ENCODE measurements at regions not wholly inside any gene's neighbourhood (a gene's known extent, or its start where the extent isn't known, plus 50 kb on each side); places are given as distances from the start of the nearest gene placed in this dataset.

DNA sequence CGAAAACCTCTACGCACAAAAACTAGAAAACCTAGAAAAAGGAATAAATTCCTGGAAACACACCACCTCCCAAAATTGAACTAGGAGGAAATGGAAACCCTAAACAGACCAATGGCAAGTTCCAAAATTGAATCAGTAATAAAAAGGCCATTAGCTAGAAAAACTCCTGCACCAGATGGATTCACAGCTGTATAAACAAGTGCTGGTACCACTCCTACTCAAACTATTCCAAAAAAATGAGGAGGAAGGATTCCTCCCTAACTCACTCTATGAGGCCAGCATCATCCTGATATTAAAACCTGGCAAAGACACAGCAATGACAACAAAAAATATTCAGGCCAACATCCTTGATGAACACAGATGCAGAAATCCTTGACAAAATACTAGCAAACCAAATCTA is 228.2 kb downstream of the CHRM2 start:
- TF ChIP-seq JUND (IDR thresholded peaks at IDR 0.05; ENCODE audit: low read depth), result no peak
- in situ Hi-C loops (cut with HindIII; ENCODE audit: low pct_unique_long_range_greater_than_20kb, low sequenced_read_pairs), result no loop called here
- no peak for DNase-seq (ENCODE audit: low read depth in 1 of 2, low spot score in 1 of 2)

DNA sequence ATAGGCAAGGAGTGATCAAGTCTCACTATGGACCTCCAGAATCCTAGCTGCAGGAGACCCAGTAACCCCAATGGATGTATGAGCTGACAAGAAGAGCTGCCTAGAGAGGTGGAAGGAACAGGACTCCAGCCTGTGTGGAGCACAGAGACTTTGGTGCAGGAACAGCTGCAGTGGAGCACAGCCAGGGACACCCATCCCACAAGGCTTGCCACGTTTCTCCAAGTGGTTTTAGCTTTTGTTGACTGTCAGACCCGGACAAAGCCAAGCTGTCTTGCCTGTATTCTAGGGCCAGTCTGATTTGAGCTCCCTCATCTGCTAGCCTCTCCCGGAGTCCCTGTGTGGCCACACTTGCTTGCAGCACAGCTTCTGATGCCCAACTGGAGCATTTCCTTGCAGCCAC is 224.7 kb downstream of the CHRM2 start:
- DNase-seq (ENCODE audit: low read depth in 1 of 2, low spot score in 1 of 2), result no peak
- TF ChIP-seq JUND (IDR thresholded peaks at IDR 0.05; ENCODE audit: low read depth), result no peak
- in situ Hi-C loops (cut with HindIII; ENCODE audit: low pct_unique_long_range_greater_than_20kb, low sequenced_read_pairs), result no loop called here

DNA sequence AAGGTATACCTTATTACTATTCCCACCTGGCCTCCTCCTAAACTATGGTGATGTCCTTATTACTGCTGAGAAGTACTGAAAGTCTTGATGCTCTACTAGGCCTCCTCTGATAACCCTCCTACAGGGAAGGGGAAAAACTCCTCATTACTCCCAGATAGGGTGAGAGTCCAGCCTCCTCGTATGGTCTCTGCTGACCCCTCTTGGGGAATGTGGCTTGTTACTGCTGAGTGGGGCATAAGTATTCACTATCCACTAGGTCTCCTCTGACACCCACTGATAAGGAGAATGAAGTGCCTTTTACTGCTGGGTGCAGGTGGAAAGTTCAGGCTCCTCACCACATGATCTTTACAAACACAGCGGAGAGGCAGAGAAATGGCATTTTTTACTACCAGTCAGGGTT is 222.9 kb downstream of the CHRM2 start:
- in situ Hi-C loops (cut with HindIII; ENCODE audit: low pct_unique_long_range_greater_than_20kb, low sequenced_read_pairs), result no loop called here
- TF ChIP-seq JUND (IDR thresholded peaks at IDR 0.05; ENCODE audit: low read depth), result no peak
- peak in 1 of 2 experiments; percentile 2 for DNase-seq (ENCODE audit: low read depth in 1 of 2, low spot score in 1 of 2)

DNA sequence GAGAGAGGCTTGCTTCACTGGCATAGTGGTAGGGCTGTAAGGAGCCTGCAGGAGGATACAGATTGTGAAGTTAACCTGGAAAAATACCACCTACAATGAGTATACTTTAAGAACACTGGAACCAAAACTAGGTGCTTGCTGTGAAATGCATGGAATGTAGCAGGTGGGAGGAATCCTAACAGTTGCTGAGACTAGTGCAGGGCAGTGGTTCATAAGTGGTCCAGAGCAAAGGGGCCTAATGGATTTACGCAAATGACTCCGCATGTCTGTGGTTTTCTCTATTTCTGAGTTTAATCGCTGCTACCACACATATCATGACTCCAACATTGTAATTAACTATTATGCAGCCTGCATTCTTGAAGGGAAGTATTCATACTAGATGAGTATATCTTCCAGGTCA is 218.4 kb downstream of the CHRM2 start:
- no peak for TF ChIP-seq JUND (IDR thresholded peaks at IDR 0.05; ENCODE audit: low read depth)
- DNase-seq (ENCODE audit: low read depth in 1 of 2, low spot score in 1 of 2), result no peak
- in situ Hi-C loops (cut with HindIII; ENCODE audit: low pct_unique_long_range_greater_than_20kb, low sequenced_read_pairs), result no loop called here

DNA sequence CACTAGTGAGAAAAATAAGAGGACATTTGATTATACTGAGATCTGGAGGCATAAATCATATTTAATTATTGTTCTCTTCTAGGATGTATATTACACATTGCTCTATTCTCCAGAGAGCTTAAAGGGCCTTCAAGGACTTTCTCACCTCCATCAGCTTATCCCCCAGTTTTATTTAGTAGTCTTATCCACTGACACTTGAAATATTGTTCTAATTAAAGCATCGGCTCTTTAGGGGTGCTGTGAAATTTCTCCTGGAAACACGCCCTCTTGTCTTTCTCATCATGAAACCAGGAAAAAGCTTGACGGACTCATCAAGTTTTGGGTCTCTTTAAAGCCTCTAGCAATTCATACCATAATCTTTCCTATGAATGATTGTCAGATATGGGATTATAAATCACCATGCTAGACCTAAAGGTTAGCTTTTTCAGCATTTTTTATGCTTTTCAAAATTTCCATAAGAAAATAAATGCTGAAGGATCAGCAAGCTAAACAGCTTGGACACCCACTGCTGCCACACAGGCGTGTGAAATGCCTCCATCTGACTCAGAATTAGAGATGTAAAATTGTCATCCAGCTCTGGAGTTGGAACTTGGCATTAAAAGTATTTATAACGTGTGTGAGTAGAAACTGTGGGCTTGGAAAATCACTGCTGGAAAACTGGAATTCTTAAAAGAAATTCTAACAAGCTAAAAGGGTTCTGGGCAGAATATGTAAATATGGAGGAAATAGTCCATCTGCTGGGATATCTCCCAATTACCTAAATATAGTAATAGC is 216.3 kb downstream of the CHRM2 start:
- DNase-seq (ENCODE audit: low read depth in 1 of 2, low spot score in 1 of 2), result no peak
- no peak for TF ChIP-seq JUND (IDR thresholded peaks at IDR 0.05; ENCODE audit: low read depth)
- in situ Hi-C loops (cut with HindIII; ENCODE audit: low pct_unique_long_range_greater_than_20kb, low sequenced_read_pairs), result no loop called here

DNA sequence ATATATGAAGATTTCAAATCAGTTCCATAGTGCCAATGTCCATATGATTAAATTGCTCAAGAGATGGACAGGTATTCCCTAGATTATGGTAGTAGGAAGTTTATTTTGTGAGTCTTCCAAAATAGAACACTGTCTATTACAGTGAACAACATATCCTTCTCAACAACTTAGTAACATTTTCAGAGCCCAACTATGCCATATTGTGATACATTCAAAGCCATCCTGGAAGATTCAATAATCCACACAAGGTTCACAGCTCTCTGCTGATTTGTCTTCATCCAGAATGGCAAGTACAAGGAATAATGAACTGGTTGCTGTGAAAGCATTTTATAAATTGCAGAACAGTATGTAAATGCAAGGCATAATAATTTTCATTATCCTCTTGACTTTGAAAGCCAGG is 213.9 kb downstream of the CHRM2 start:
- no peak for DNase-seq (ENCODE audit: low read depth in 1 of 2, low spot score in 1 of 2)
- TF ChIP-seq JUND (IDR thresholded peaks at IDR 0.05; ENCODE audit: low read depth), result no peak
- in situ Hi-C loops (cut with HindIII; ENCODE audit: low pct_unique_long_range_greater_than_20kb, low sequenced_read_pairs), result no loop called here

DNA sequence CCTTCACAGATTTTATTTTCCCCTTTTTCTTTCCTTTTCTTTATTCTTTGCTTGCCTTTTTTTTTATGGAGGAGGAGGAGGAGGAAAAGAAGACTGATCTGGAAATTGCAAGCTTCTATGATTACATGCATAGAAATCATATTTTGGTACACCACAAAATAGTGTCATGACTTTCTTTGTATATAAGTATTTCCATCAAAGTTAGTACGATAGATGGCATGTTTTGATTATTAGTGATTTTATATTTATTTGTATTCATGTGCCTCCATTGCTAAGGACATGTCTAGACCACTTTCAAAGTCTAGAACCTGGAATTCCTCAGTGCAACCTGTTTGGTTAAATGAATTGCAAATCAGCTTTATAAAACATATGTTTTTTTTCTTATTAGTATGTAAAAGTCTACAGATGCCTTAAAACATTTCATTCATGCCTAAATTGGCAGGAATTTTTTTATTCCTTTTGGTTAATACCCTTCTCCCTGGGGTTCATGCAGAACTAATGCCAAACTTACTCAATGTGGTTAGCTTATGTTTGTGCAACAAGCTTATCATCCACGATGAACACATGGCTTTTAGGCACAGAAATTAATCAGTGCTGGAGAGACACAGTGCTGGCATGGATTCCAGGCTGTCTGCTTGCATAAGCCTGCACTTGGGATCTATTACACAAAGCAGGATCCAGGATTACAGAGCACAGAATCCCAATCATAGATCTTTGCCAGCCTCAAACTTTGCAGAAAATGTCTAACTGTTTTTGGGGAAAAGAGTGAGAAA is 213.1 kb downstream of the CHRM2 start:
- DNase-seq (ENCODE audit: low read depth in 1 of 2, low spot score in 1 of 2), result no peak
- TF ChIP-seq JUND (IDR thresholded peaks at IDR 0.05; ENCODE audit: low read depth), result no peak
- in situ Hi-C loops (cut with HindIII; ENCODE audit: low pct_unique_long_range_greater_than_20kb, low sequenced_read_pairs), result no loop called here

DNA sequence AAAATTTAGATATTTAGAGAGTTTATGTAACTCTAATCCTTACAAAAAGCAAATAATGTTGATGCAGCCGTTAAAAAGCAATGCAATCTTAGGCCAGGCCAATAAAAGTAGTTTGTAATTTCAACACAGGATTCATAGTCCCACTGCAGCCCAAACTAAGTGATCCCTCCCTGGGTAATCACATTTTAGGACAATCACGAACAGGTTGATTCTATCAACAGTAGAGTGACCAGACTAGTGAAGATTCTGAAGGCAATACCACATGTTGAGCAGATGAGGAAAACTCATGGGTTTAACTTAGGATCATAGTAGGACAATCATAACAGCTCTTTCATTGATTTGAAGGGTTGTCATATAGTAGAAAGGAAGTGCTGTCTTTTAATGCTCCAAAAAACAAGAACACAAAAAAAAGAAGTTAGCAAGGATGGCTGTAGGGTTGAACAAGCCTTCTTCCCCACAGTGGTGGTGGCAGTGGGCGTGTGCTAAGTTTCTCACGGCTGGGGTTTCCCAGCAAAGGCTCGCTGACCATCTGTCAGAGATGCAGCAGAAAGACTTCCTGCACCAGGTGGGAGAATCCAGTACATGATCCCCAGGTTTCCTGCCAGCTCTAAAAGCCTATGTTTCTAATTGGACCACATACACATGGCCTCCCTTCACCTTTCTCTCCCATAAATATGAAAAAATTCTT is 212.2 kb downstream of the CHRM2 start:
- DNase-seq (ENCODE audit: low read depth in 1 of 2, low spot score in 1 of 2), result no peak
- in situ Hi-C loops (cut with HindIII; ENCODE audit: low pct_unique_long_range_greater_than_20kb, low sequenced_read_pairs), result no loop called here
- TF ChIP-seq JUND (IDR thresholded peaks at IDR 0.05; ENCODE audit: low read depth), result no peak

DNA sequence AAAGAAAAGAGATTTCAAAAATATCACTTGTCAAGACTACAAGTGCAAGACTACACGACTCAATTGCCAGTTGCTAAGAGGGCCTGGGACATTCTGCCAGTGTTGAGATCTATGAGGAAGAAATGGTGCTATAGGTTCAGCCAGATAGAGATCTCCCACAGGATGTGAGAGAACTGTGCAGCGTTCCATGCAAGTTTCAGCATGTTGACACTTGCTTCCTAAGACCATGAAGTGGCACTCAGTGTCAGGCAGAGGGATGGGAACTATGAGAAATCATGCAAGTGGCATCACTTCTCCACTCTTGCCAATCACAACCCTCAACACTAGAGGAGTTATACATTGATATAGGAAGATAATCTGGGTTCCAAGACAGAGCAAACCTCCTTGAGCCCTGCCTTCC is 210.3 kb downstream of the CHRM2 start:
- no peak for TF ChIP-seq JUND (IDR thresholded peaks at IDR 0.05; ENCODE audit: low read depth)
- DNase-seq (ENCODE audit: low read depth in 1 of 2, low spot score in 1 of 2), result peak in 1 of 2 experiments; percentile 9
- in situ Hi-C loops (cut with HindIII; ENCODE audit: low pct_unique_long_range_greater_than_20kb, low sequenced_read_pairs), result no loop called here

DNA sequence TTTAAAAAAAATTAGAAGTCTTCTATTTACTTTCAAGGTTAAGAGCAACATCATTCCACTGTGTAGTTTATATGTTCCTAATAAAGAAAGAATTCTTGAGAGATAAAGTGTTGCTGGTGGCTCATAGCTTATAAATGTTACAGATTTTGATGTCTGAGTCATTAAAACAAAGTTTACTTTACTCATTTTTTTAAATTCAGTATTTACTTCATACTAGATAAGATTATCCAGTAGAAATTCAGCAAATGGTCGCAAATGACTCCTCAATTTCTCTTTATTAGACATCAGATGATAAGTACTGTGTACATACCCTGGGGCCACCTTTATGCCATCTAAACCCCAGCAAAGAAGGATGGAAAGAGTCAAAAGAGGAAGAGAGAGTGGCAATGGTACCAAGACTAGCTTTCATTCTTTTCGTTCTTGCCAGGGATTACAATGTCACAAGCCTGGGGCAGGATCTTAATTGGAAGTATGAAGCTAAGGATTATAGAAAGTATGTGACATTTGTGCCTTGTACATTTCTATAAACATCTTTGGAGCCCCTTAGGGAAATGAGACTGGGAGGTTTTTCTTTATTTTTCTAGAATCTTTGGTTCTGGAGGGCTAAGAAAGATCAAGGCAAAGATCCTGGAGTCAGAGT is 206.1 kb downstream of the CHRM2 start:
- no peak for TF ChIP-seq JUND (IDR thresholded peaks at IDR 0.05; ENCODE audit: low read depth)
- no peak for DNase-seq (ENCODE audit: low read depth in 1 of 2, low spot score in 1 of 2)
- in situ Hi-C loops (cut with HindIII; ENCODE audit: low pct_unique_long_range_greater_than_20kb, low sequenced_read_pairs), result no loop called here

DNA sequence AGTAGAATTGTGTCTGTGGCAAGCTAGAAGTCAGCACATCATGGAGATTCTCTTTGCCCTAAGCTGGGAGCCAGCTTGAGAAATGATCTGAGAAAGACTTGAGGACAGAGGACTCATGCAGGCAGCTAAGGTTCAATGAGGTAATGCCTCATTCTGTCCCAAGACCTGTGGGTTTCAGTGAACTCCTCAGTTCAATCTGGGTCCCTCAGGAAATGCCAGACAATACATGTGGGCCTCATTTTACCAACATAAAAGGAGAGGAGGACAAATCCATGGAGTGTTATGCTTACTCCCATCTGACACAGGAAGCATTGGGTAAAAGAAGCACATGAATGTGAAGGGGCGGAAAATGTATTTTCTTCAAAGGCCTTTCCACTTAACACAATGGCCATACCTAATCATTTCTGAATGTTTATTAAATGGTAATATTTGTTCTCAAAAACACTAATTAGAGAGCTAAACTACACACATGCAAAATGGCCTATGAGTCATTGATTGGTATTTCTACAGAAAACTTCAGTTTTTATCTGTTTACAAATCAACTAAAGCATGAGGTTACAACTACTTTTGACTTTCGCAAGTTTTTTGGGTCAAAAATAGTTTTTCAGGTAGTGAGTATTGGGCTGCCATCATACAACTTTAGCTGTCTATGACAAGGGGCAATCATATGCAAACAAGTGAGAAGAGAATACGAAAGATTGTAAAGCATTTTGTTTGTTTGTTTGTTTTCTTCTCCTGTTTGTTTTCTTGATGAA is 205.3 kb downstream of the CHRM2 start:
- in situ Hi-C loops (cut with HindIII; ENCODE audit: low pct_unique_long_range_greater_than_20kb, low sequenced_read_pairs), result no loop called here
- no peak for DNase-seq (ENCODE audit: low read depth in 1 of 2, low spot score in 1 of 2)
- no peak for TF ChIP-seq JUND (IDR thresholded peaks at IDR 0.05; ENCODE audit: low read depth)

All from T47D (cell line).